ENCODE measurements at regions not wholly inside any gene's neighbourhood (a gene's known extent, or its start where the extent isn't known, plus 50 kb on each side); places are given as distances from the start of the nearest gene placed in this dataset.

DNA sequence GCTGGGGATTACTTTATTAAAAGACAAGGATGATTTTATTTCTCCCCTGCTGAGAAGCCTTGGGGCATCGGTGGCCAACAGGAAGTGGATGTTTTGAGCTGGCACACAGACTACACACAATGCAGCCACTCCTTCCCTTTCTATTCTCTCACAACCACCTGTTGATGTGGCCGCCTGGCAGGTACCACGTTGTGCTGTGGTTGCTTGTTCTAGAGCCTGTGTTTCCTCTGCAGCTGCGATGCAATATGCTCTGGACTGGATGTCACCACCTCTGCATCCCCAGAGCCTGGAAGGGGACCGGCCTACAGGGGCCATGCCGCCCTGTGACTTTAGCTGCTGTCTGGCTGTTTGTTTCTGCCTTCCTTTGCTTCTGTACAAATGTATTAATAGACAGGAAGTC, 195.7 kb upstream of the CELF2 start:
- no peak for DNase-seq (ENCODE audit: low spot score)
- in situ Hi-C loops (cut with MboI; ENCODE audit: low pct_unique_long_range_greater_than_20kb, low sequenced_read_pairs, unreplicated experiment), result no loop called here
- TF ChIP-seq, protein P1, sequence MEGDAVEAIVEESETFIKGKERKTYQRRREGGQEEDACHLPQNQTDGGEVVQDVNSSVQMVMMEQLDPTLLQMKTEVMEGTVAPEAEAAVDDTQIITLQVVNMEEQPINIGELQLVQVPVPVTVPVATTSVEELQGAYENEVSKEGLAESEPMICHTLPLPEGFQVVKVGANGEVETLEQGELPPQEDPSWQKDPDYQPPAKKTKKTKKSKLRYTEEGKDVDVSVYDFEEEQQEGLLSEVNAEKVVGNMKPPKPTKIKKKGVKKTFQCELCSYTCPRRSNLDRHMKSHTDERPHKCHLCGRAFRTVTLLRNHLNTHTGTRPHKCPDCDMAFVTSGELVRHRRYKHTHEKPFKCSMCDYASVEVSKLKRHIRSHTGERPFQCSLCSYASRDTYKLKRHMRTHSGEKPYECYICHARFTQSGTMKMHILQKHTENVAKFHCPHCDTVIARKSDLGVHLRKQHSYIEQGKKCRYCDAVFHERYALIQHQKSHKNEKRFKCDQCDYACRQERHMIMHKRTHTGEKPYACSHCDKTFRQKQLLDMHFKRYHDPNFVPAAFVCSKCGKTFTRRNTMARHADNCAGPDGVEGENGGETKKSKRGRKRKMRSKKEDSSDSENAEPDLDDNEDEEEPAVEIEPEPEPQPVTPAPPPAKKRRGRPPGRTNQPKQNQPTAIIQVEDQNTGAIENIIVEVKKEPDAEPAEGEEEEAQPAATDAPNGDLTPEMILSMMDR (IDR thresholded peaks at IDR 0.05; ENCODE audit: extremely low read depth, insufficient read depth, missing control alignments), result no peak

DNA sequence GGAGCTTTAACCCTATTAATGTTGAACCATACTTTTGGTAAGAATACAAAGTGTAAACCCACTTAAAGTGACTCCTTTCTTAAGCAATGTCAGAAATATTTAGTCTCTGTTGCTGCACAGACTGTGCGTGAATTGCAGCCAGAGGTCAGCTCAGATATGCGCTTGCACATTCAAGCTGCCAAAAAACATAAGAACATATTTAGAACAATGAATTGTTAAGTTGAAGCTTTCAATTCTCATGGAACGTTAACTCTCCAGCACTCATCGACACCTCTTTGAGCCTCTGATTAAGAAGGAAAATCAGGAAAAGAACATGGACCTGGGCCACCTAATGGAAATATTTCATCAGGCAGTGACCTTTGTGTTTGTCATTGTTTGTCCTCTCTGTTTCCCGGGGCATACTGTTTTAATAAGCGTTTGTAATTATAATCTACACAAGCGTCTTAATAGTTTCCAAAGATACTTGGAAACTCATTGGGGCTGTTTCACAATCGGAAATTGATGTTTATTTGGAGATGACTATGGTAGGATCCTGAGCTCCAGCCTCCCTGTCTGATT, 193.0 kb upstream of the CELF2 start:
- no peak for DNase-seq (ENCODE audit: low spot score)
- in situ Hi-C loops (cut with MboI; ENCODE audit: low pct_unique_long_range_greater_than_20kb, low sequenced_read_pairs, unreplicated experiment), result no loop called here
- TF ChIP-seq, protein P1 (IDR thresholded peaks at IDR 0.05; ENCODE audit: extremely low read depth, insufficient read depth, missing control alignments), result no peak

- in situ Hi-C loops (cut with MboI; ENCODE audit: low pct_unique_long_range_greater_than_20kb, low sequenced_read_pairs, unreplicated experiment), result no loop called here
- DNase-seq (ENCODE audit: low spot score), result no peak
- TF ChIP-seq, protein P1 (IDR thresholded peaks at IDR 0.05; ENCODE audit: extremely low read depth, insufficient read depth, missing control alignments), result no peak
Observed at GRCh38 chr10:10826125-10826524, 191.5 kb upstream of the CELF2 start.

DNA sequence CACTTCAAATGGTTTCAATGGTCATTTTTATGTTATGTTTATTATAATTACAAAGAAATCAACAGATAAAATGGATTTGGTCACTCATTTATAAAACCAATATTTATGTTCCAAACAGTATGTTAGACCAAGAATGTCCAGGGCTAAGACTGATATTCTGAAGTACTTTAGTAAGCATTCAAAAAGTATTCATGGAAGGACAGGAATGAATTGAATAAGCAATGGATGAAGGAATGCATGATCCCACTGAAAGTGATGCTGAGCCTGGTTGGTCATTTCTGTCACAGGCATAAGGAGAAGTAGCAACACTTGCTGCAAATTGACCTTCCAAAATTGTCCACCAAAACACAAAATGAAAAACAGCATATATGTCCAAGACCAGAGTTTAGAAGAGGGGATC, 189.0 kb upstream of the CELF2 start:
- TF ChIP-seq, protein P1 (IDR thresholded peaks at IDR 0.05; ENCODE audit: extremely low read depth, insufficient read depth, missing control alignments), result no peak
- DNase-seq (ENCODE audit: low spot score), result no peak
- in situ Hi-C loops (cut with MboI; ENCODE audit: low pct_unique_long_range_greater_than_20kb, low sequenced_read_pairs, unreplicated experiment), result no loop called here

GRCh38 chr10:10829576-10829975, 188.1 kb upstream of the CELF2 start:
- no peak for DNase-seq (ENCODE audit: low spot score)
- TF ChIP-seq, protein P1 (IDR thresholded peaks at IDR 0.05; ENCODE audit: extremely low read depth, insufficient read depth, missing control alignments), result no peak
- in situ Hi-C loops (cut with MboI; ENCODE audit: low pct_unique_long_range_greater_than_20kb, low sequenced_read_pairs, unreplicated experiment), result no loop called here

DNA sequence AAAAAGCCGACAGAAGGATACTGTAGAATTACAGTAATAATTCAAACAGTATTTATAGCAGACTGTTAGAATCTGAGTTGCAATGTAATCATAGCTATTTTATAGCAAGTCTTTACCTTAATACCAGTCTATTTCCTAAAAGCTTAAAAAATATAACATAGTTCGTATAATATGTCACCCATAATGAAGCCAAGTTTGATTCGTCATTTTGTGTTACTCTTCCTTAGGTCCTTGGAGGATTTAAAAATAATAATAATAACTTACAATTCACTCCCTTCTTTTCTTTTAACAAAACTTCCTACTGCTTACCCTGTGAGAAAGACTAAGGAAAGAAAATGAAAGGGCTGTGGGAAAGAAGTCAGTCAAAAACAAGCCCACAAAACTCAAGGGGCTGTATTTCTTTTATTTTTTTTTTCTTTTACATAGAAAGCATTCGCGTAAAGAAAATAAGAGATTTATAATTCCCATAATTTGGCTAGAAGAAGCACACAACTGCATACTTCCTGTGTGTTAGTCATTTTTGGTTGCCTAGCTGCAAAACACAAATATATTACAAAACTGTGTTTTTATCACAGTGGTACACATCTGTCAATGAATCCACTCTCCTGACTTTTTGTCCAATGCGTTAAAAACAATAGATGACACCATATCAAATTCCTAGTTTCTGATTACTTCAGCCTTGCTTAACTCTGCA, 187.2 kb upstream of the CELF2 start:
- TF ChIP-seq, protein P1 (IDR thresholded peaks at IDR 0.05; ENCODE audit: extremely low read depth, insufficient read depth, missing control alignments), result no peak
- in situ Hi-C loops (cut with MboI; ENCODE audit: low pct_unique_long_range_greater_than_20kb, low sequenced_read_pairs, unreplicated experiment), result no loop called here

More for the DNA sequence above, 187.2 kb upstream of the CELF2 start:
- DNase-seq (ENCODE audit: low spot score), result no peak

Data from GM13977 (cell line).